Loucy (cell line): ENCODE measurements at regions not wholly inside any gene's neighbourhood (a gene's known extent, or its start where the extent isn't known, plus 50 kb on each side); places are given as distances from the start of the nearest gene placed in this dataset.

Source experiments
- H2AFZ ChIP-seq: fragments of 200-600 bp; sonication (generic); 2 replicates; pipeline ENCODE4 v1.6.0; 2016; ENCODE audit warnings: antibody characterized with exemption, mild to moderate bottlenecking, low read length, moderate library complexity
- H3F3A ChIP-seq: fragments of 200-600 bp; 2 replicates; pipeline ENCODE4 v1.6.0; 2016; ENCODE audit warnings: antibody characterized with exemption, low read depth, mild to moderate bottlenecking
- H3K27me3 ChIP-seq: fragments of 200-600 bp; sonication (generic); 2 replicates; pipeline ENCODE4 v1.6.1; 2014; ENCODE audit warnings: low read length, mild to moderate bottlenecking; ENCODE audit not compliant: insufficient read depth, poor library complexity, severe bottlenecking
- H3K36me3 ChIP-seq: fragments of 200-600 bp; sonication (generic); 2 replicates; pipeline ENCODE4 v1.6.1; 2016; ENCODE audit warnings: low read length; ENCODE audit not compliant: insufficient read depth
- H3K4me1 ChIP-seq: fragments of 200-600 bp; sonication (generic); 2 replicates; pipeline ENCODE4 v1.5.1; 2014; ENCODE audit warnings: low read length, mild to moderate bottlenecking; ENCODE audit not compliant: insufficient read depth, poor library complexity, severe bottlenecking
- H3K4me2 ChIP-seq: fragments of 200-600 bp; sonication (generic); 2 replicates; pipeline ENCODE4 v1.6.0; 2014; ENCODE audit warnings: antibody characterized with exemption, low read length, low read depth, mild to moderate bottlenecking; ENCODE audit not compliant: poor library complexity, severe bottlenecking
- H3K4me3 ChIP-seq: fragments of 200-600 bp; sonication (generic); 2 replicates; pipeline ENCODE4 v1.5.1; 2014; ENCODE audit warnings: low read length, mild to moderate bottlenecking, mixed read lengths; ENCODE audit not compliant: poor library complexity, severe bottlenecking
- H3K79me2 ChIP-seq: fragments of 200-600 bp; sonication (generic); 2 replicates; pipeline ENCODE4 v1.6.1; 2014; ENCODE audit warnings: low read length; ENCODE audit not compliant: insufficient read depth
- H3K9ac ChIP-seq: fragments of 200-600 bp; sonication (generic); 2 replicates; pipeline ENCODE4 v1.6.0; 2014; ENCODE audit warnings: mild to moderate bottlenecking, low read depth, low read length, moderate library complexity; ENCODE audit not compliant: poor library complexity, severe bottlenecking
- H3K9me2 ChIP-seq: fragments of 200-600 bp; sonication (generic); replicated peaks from 2 replicates; pipeline ENCODE4 v1.6.1; 2016; ENCODE audit warnings: low read depth, low read length, mixed read lengths
- H3K9me3 ChIP-seq: fragments of 200-600 bp; sonication (generic); 2 replicates; pipeline ENCODE4 v1.6.1; 2014; ENCODE audit warnings: mild to moderate bottlenecking, antibody characterized with exemption, low read length, low read depth; ENCODE audit not compliant: insufficient read depth
- H4K20me1 ChIP-seq: fragments of 200-600 bp; sonication (generic); 2 replicates; pipeline ENCODE4 v1.6.0; 2014; ENCODE audit warnings: antibody characterized with exemption, low read length, mild to moderate bottlenecking; ENCODE audit not compliant: insufficient read depth, poor library complexity, severe bottlenecking
- CTCF ChIP-seq: fragments of 200-600 bp; sonication (generic); conservative IDR thresholded peaks from 2 replicates; pipeline ENCODE4 v1.5.1; 2014; ENCODE audit warnings: mild to moderate bottlenecking, antibody characterized with exemption, low read length
- EZH2phosphoT487 ChIP-seq: fragments of 200-600 bp; IDR thresholded peaks from 2 replicates; pipeline ENCODE4 v1.6.1; 2018; ENCODE audit warnings: antibody characterized with exemption, mild to moderate bottlenecking, moderate library complexity, borderline replicate concordance

GRCh38 chr13:55528434-55528833 lies 1612.3 kb upstream of the PRR20A start:
- no peak for TF ChIP-seq CTCF
- TF ChIP-seq EZH2phosphoT487: no peak
- Histone ChIP-seq H3K36me3 (no peaks in the 10 kb centered on the region), H3F3A (no peaks in the 10 kb centered on the region), H3K9ac (no peak overlapping the region), H3K9me3 (no peaks in the 10 kb centered on the region), H3K4me2 (no peak overlapping the region), H3K9me2 (no peaks in the 10 kb centered on the region), H3K4me3 (no peak overlapping the region), H3K27me3 (no peaks in the 10 kb centered on the region), H4K20me1 (no peaks in the 10 kb centered on the region), H3K4me1 (no peaks in the 10 kb centered on the region), H2AFZ (no peak overlapping the region), H3K79me2 (no peaks in the 10 kb centered on the region)

- H3K9me2 ChIP-seq: no peaks in the 10 kb centered on the region
Measured at GRCh38 chr13:55534306-55534705, 1606.4 kb upstream of the PRR20A start.

DNA sequence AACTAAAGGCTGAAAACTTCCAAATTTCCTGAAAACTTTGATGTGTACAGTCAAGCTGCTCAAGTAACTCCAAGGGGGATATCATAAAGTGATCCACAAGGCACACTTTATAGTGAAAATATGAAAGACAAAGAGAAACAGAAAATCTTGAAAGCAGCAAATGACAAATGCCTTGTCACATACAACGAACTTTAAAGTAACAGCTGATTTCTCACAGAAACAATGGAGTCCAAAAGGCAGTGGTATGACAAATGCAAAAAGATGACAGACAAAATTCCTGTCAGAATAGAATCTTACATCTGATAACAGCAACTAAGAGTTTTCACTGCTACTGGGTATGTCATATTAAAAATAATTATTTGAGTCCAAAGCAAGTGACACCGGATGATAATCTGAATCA lies 1602.3 kb upstream of the PRR20A start:
- no peaks in the 10 kb centered on the region for H4K20me1 ChIP-seq
- no peaks in the 10 kb centered on the region for H3K4me1 ChIP-seq
- H3K79me2 ChIP-seq: no peaks in the 10 kb centered on the region
- TF ChIP-seq CTCF: no peak
- TF ChIP-seq EZH2phosphoT487: no peak
- no peaks in the 10 kb centered on the region for H3K27me3 ChIP-seq
- no peak overlapping the region for H3K4me2 ChIP-seq
- no peak overlapping the region for H3K9ac ChIP-seq
- no peak overlapping the region for H2AFZ ChIP-seq
- no peaks in the 10 kb centered on the region for H3K36me3 ChIP-seq
- no peak overlapping the region for H3K4me3 ChIP-seq
- no peaks in the 10 kb centered on the region for H3K9me3 ChIP-seq
- H3K9me2 ChIP-seq: no peaks in the 10 kb centered on the region
- H3F3A ChIP-seq: no peaks in the 10 kb centered on the region

More at GRCh38 chr13:55534306-55534705, 1606.4 kb upstream of the PRR20A start:
- Histone ChIP-seq H3F3A (no peaks in the 10 kb centered on the region), H2AFZ (no peak overlapping the region), H3K4me2 (no peak overlapping the region), H3K36me3 (no peaks in the 10 kb centered on the region), H3K27me3 (no peaks in the 10 kb centered on the region), H4K20me1 (no peaks in the 10 kb centered on the region), H3K4me3 (no peak overlapping the region), H3K9ac (no peak overlapping the region), H3K9me3 (no peaks in the 10 kb centered on the region), H3K79me2 (no peaks in the 10 kb centered on the region), H3K4me1 (no peaks in the 10 kb centered on the region)
- TF ChIP-seq CTCF (no peak), EZH2phosphoT487 (no peak)
